Psoas muscle (tissue), 7 donors: ENCODE measurements at regions not wholly inside any gene's neighbourhood (a gene's known extent, or its start where the extent isn't known, plus 50 kb on each side); places are given as distances from the start of the nearest gene placed in this dataset.
"Not testable (repeated sequence)": the region's sequence is repeated elsewhere in the genome, so short reads cannot be mapped to it uniquely, and the experiment has no call there.

Experiments used
- ATAC-seq, 4 donors: fragments of 200-7000 bp; cut with Tn5 transposase; one replicate each; pipeline ENCODE4 v1.9.1; 2020; ENCODE audit warnings: moderate library complexity in 3 of 4, mild to moderate bottlenecking in 2 of 4
- DNase-seq, 2 donors: peaks; one replicate each; pipeline ENCODE4 v3.0.0-alpha.2; 2020
- H3K27ac ChIP-seq: fragments of 200-600 bp; one replicate; pipeline ENCODE4 v1.8.0; 2022
- H3K27me3 ChIP-seq, 3 donors: fragments of 200-600 bp in 1 of 3; one replicate each; pipeline versions ENCODE4 v1.6.1 to v1.8.0; 2013 to 2022; ENCODE audit warnings: low read length in 2 of 3, mild to moderate bottlenecking in 2 of 3, moderate library complexity in 1 of 3; ENCODE audit not compliant: insufficient read depth in 3 of 3
- H3K36me3 ChIP-seq, 2 donors: fragments of 200-600 bp in 1 of 2; one replicate each; pipeline versions ENCODE4 v1.6.1 to v1.8.0; 2013 to 2022; ENCODE audit warnings: low read depth in 1 of 2, mild to moderate bottlenecking in 1 of 2, moderate library complexity in 1 of 2; ENCODE audit not compliant: insufficient read depth in 1 of 2
- H3K4me1 ChIP-seq: fragments of 200-600 bp; one replicate; pipeline ENCODE4 v1.8.0; 2022
- H3K4me3 ChIP-seq: fragments of 200-600 bp; one replicate; pipeline ENCODE4 v1.8.0; 2022; ENCODE audit warnings: mild to moderate bottlenecking
- H3K9me3 ChIP-seq: fragments of 200-600 bp; one replicate; pipeline ENCODE4 v1.8.0; 2022
- CTCF ChIP-seq: fragments of 200-600 bp; IDR thresholded peaks from one replicate; pipeline ENCODE4 v1.8.0; 2022; ENCODE audit warnings: antibody characterized with exemption
- WGBS, 3 donors: extraction: QIAGEN DNeasy Blood & Tissue Kit; methylation state at CpG; one replicate each; pipeline versions ENCODE4 v1.1.6 to v1.1.7; 2013; 5-methylcytosine and 5-hydroxymethylcytosine counted together
- intact Hi-C, 2 donors: fragments of 100-400 bp; cut with DNase I; formaldehyde crosslinking; loops; one replicate each; pipeline versions ENCODE4 v1.11.0 to v1.14.2; 2022
- donor health status: healthy with polysubstance abuse.
- donor health status: DM: no; HTN: no; CAD: no; lungs with moderate emphysema.
- donor health status: Bipolar disorder and iron deficiency.
- donor health status: healthy.
- donor health status: DM: yes; HTN: yes; CAD: no.
- donor health status: DM: no; HTN: no; CAD: no.
- donor health status: DM: yes; HTN: yes; CAD: no.

DNA sequence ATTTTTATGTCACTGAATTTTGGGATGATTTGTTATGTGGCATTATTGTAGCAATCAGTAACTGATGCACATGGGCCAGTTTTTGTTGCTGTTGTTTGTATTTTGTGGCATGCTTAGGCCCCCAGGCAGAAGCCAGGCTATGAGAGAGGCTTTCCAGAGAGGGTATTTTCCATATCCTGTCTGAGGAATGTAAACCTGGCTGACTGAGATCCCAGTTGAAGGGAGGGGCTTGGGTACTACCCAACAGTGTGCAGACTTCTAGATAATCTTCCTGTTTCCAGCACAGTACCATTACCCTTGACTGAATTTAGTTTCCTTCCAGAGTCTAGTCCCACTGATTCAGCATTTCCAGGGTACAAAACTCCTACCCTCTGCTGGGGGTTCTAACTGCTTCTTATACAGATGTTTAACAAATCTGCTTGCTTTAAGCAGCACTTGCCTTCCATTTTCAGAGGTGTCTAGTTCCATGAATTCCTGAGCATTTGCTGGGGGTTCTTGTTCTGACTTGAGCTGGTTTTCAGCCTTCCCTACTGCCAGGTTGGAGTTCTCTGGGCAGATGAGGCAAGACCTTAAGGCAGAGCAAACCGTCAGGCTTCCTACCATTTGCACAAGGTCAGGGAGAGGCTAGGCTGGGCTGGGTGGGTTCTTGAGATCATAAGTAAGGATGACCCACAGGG lies 104.7 kb upstream of the EGFL6 start:
- no peak for ATAC-seq
- Histone ChIP-seq H3K4me1 (no peaks in the 10 kb centered on the region), H3K36me3 (no peaks in the 10 kb centered on the region), H3K9me3 (no peaks in the 10 kb centered on the region), H3K27me3 (no peaks in the 10 kb centered on the region), H3K27ac (peak overlapping the region; percentile 41), H3K4me3 (no peak overlapping the region)
- 67 to 94% (median 92%) methylated on average over 1 of the region's 1 CpG for WGBS, 3 donors
- no peak for TF ChIP-seq CTCF
- intact Hi-C loops = no loop called here
- no peak for DNase-seq

- ATAC-seq (peak; percentile 85 to 98 (median 88)), DNase-seq (peak; percentile 49 to 56)
- H3K4me3 ChIP-seq = no peak overlapping the region
- no peaks in the 10 kb centered on the region for H3K4me1 ChIP-seq
- 9 to 13% (median 11%) methylated on average over 3 of the region's 3 CpGs for WGBS, 3 donors
- peak overlapping the region; percentile 41 for H3K27ac ChIP-seq
- intact Hi-C loops = no loop called here
- no peak for TF ChIP-seq CTCF
- no peaks in the 10 kb centered on the region for H3K36me3 ChIP-seq
- no peaks in the 10 kb centered on the region for H3K27me3 ChIP-seq
- H3K9me3 ChIP-seq = no peaks in the 10 kb centered on the region
Observed at GRCh38 chrX:13463608-13464007, 105.8 kb upstream of the EGFL6 start.

DNA sequence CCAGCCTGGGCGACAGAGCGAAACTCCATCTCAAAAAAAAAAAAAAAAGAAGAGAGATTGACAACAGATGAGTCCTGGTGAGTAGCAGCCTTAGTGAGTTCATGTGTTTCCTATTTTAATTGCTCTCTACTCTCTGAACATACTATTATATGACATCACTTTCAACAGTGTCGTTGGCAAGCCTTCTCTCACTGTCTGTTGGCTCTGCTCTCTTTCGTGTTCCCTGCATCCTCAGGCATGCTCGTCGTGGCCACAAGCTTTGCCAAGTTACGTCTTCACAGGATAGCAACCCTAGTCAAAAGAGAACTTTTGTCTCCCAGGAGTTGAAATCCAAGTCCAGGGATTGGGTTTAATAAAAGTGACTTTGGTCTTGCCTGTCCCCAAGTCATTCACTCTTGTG lies 117.1 kb upstream of the EGFL6 start:
- H3K36me3 ChIP-seq = no peaks in the 10 kb centered on the region
- H3K27ac ChIP-seq = no peak overlapping the region
- H3K4me3 ChIP-seq = no peak overlapping the region
- intact Hi-C loops = no loop called here
- peaks cover 0 to 13% (median 0%) of the 10 kb centered on the region in 3 donors for H3K27me3 ChIP-seq
- H3K9me3 ChIP-seq = no peaks in the 10 kb centered on the region
- DNase-seq (no peak), ATAC-seq (no peak)
- no peak for TF ChIP-seq CTCF
- 51 to 68% (median 64%) methylated on average over 6 to 7 of the region's 7 CpGs for WGBS, 3 donors
- H3K4me1 ChIP-seq = no peaks in the 10 kb centered on the region

- no peak for DNase-seq
- ATAC-seq = no peak
- no peak for TF ChIP-seq CTCF
- H3K9me3 ChIP-seq = no peaks in the 10 kb centered on the region
- H3K27me3 ChIP-seq = peaks cover 0 to 6% (median 0%) of the 10 kb centered on the region in 3 donors
- H3K4me1 ChIP-seq = no peaks in the 10 kb centered on the region
- intact Hi-C loops = no loop called here
- no peak overlapping the region for H3K4me3 ChIP-seq
- H3K36me3 ChIP-seq = no peaks in the 10 kb centered on the region
- H3K27ac ChIP-seq = no peak overlapping the region
Observed at GRCh38 chrX:13449441-13449840, 120.0 kb upstream of the EGFL6 start.

DNA sequence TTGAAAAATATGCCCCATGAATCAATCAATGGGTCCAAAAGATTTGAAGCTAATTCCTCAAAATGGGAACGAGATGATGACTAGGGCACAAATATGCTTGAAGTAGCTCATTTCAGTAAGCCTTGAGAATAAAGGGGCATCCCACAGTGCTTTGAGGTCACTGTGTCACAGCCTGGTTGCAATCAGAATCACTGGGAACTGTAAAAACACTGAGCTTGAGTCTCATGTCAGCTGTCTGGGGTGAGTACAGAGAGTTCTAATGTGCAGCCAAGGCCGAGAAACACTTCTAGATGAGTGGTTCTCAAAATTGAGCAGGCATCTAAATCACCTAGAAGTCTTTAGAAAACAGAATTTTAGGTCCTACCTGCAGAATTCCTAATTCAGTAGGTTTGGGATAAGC lies 120.5 kb upstream of the EGFL6 start:
- Histone ChIP-seq H3K9me3 (no peaks in the 10 kb centered on the region), H3K4me1 (no peaks in the 10 kb centered on the region), H3K36me3 (no peaks in the 10 kb centered on the region), H3K27me3 (peaks cover 0 to 6% (median 0%) of the 10 kb centered on the region in 3 donors), H3K4me3 (no peak overlapping the region), H3K27ac (no peak overlapping the region)
- no peak for DNase-seq
- WGBS, 3 donors = 60 to 81% (median 67%) methylated on average over 2 of the region's 2 CpGs
- intact Hi-C loops = no loop called here
- no peak for TF ChIP-seq CTCF
- ATAC-seq = no peak

DNA sequence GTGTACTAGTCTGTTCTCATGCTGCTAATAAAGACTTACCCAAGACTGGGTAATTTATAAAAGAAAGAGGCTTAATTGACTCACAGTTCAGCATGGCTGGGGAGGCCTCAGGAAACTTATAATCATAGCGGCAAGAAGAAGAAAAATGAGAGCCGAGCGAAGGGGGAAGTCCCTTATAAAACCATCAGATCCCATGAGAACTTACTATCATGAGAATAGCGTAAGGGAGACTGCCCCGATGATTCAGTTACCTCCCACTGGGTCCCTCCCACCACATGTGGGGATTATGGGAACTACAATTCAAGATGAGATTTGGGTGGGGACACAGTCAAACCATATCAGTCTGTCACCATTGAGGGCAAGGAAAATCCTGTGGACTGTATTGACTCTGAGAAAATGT lies 121.8 kb upstream of the ATXN3L start:
- H3K27me3 ChIP-seq, H3K4me3 ChIP-seq, H3K36me3 ChIP-seq, ATAC-seq, H3K9me3 ChIP-seq, DNase-seq, intact Hi-C loops, H3K27ac ChIP-seq, H3K4me1 ChIP-seq: not testable (repeated sequence)
- WGBS, 3 donors = 93 to 100% (median 95%) methylated on average over 5 of the region's 5 CpGs
